Jurkat, Clone E6-1 (cell line): ENCODE measurements at regions not wholly inside any gene's neighbourhood (a gene's known extent, or its start where the extent isn't known, plus 50 kb on each side); places are given as distances from the start of the nearest gene placed in this dataset.

Source experiments
- DNase-seq: peaks from one replicate; pipeline ENCODE4 v3.0.0-alpha.2; 2011; ENCODE audit warnings: low read depth, low spot score
- H3K4me3 ChIP-seq: 2 replicates; pipeline ENCODE4 v1.5.1; 2011; ENCODE audit warnings: mild to moderate bottlenecking, low read length, control low read depth, moderate library complexity

- DNase-seq: no peak
- H3K4me3 ChIP-seq: no peak overlapping the region
Observed at GRCh38 chr2:75334076-75334475, 134.8 kb upstream of the TACR1 start.

GRCh38 chr2:75333646-75334045, 134.3 kb upstream of the TACR1 start:
- H3K4me3 ChIP-seq: no peak overlapping the region
- DNase-seq: no peak

GRCh38 chr2:75328156-75328555, 128.8 kb upstream of the TACR1 start:
- H3K4me3 ChIP-seq: no peak overlapping the region
- DNase-seq: no peak

GRCh38 chr2:75327334-75327733, 128.0 kb upstream of the TACR1 start:
- DNase-seq: no peak
- H3K4me3 ChIP-seq: no peak overlapping the region

- no peak overlapping the region for H3K4me3 ChIP-seq
- no peak for DNase-seq
Observed at GRCh38 chr2:75326645-75327044, 127.3 kb upstream of the TACR1 start.

- DNase-seq: no peak
Observed at GRCh38 chr2:75325594-75325993, 126.3 kb upstream of the TACR1 start.

GRCh38 chr2:75324861-75325284, 125.6 kb upstream of the TACR1 start:
- DNase-seq: no peak
- H3K4me3 ChIP-seq: no peak overlapping the region

More at GRCh38 chr2:75325594-75325993, 126.3 kb upstream of the TACR1 start:
- no peak overlapping the region for H3K4me3 ChIP-seq

GRCh38 chr2:75324141-75324540, 124.8 kb upstream of the TACR1 start:
- DNase-seq: no peak
- H3K4me3 ChIP-seq: no peak overlapping the region

GRCh38 chr2:75321599-75321922, 122.2 kb upstream of the TACR1 start:
- no peak for DNase-seq
- H3K4me3 ChIP-seq: no peak overlapping the region

- H3K4me3 ChIP-seq: no peak overlapping the region
- no peak for DNase-seq
Observed at GRCh38 chr2:75320898-75321598, 121.7 kb upstream of the TACR1 start.

- H3K4me3 ChIP-seq: no peak overlapping the region
- DNase-seq: no peak
Observed at GRCh38 chr2:75319951-75320350, 120.6 kb upstream of the TACR1 start.

GRCh38 chr2:75317802-75318201, 118.5 kb upstream of the TACR1 start:
- no peak overlapping the region for H3K4me3 ChIP-seq
- no peak for DNase-seq

GRCh38 chr2:75317316-75317715, 118.0 kb upstream of the TACR1 start:
- no peak for DNase-seq
- no peak overlapping the region for H3K4me3 ChIP-seq

GRCh38 chr2:75315436-75315835, 116.1 kb upstream of the TACR1 start:
- H3K4me3 ChIP-seq: no peak overlapping the region
- no peak for DNase-seq

GRCh38 chr2:75311993-75312392, 112.7 kb upstream of the TACR1 start:
- DNase-seq: peak; percentile 22
- H3K4me3 ChIP-seq: no peak overlapping the region

GRCh38 chr2:75311521-75311920, 112.2 kb upstream of the TACR1 start:
- DNase-seq: no peak
- no peak overlapping the region for H3K4me3 ChIP-seq

GRCh38 chr2:75310876-75311275, 111.6 kb upstream of the TACR1 start:
- no peak overlapping the region for H3K4me3 ChIP-seq
- DNase-seq: no peak

GRCh38 chr2:75309596-75310463, 110.5 kb upstream of the TACR1 start:
- no peak for DNase-seq
- H3K4me3 ChIP-seq: no peak overlapping the region

GRCh38 chr2:75303227-75303626, 103.9 kb upstream of the TACR1 start:
- no peak for DNase-seq

GRCh38 chr2:75294362-75294761, 95.0 kb upstream of the TACR1 start:
- H3K4me3 ChIP-seq: no peak overlapping the region
- DNase-seq: no peak

More at GRCh38 chr2:75303227-75303626, 103.9 kb upstream of the TACR1 start:
- H3K4me3 ChIP-seq: no peak overlapping the region

GRCh38 chr2:75292826-75293225, 93.5 kb upstream of the TACR1 start:
- DNase-seq: no peak
- H3K4me3 ChIP-seq: no peak overlapping the region
